RPMI8226 (cell line): ENCODE measurements at regions not wholly inside any gene's neighbourhood (a gene's known extent, or its start where the extent isn't known, plus 50 kb on each side); places are given as distances from the start of the nearest gene placed in this dataset.
"Not testable (repeated sequence)": the region's sequence is repeated elsewhere in the genome, so short reads cannot be mapped to it uniquely, and the experiment has no call there.

Source experiments
- DNase-seq: peaks from one replicate; pipeline ENCODE4 v3.0.0-alpha.2; 2015

DNA sequence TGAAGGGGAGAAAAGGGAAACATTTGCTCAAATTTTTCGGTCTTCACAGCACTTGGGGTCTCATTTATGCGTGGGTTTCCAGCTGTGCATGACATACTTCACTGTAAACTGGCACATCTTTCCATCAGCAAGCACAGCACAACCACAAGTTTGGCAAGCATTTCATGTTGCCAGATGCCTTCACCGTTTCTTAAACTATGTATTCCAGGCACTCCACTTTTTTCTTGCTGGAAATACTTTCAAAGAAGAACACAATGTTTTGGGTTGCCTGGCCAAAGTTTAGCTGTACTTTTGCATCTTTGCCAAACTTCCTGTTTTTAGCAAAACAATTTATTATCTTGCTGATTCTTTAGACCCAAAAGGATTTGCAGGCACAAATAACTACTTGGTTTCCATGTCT lies 194.6 kb upstream of the MEIS1 start:
- no peak for DNase-seq

DNA sequence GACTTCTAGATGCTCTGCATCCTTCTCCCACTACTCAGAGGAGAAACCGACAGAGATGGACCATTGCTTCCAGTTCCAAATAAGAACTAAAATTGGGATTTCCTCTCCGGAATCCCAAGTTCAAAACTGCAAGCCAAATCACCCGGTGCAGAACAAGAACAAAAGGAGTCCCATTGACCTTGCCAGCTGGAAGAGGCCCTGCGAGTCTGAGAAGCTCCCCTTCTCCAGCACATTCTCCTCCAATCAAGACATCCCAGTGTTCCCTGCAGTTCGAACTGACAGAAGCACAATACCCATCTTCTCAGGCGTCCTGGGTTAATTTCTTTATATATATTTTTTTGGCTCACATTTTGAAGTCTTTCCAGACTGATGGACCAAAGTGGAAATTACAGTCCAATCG lies 195.3 kb upstream of the MEIS1 start:
- no peak for DNase-seq

DNA sequence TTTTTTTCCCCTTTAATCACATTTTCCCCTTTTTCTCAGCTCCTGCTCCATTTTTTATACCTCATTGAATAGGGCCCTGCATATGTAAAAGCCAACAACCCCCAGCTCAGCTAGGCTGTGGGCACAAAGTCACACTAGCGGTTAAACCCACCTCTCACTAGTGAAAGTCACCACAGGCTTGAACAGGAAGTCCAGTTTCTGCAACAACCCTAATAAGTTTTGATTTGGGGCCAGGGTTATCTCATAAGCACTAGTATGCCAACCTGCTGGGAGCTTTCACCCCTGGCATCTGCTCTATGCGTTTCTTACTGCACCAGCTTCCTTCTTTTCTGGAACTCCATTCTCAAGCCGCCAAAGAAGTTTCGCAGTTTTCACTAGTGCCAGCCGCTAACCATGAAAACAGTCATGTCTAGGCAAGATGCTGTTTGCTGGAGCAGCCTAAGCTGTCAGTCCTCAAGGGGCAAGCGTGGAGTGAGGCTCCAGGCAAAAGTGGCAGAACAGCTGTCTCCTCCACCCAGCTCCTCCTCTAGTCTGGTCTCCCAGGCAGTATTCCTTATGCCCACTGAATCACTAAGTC lies 197.0 kb upstream of the MEIS1 start:
- DNase-seq: no peak

DNA sequence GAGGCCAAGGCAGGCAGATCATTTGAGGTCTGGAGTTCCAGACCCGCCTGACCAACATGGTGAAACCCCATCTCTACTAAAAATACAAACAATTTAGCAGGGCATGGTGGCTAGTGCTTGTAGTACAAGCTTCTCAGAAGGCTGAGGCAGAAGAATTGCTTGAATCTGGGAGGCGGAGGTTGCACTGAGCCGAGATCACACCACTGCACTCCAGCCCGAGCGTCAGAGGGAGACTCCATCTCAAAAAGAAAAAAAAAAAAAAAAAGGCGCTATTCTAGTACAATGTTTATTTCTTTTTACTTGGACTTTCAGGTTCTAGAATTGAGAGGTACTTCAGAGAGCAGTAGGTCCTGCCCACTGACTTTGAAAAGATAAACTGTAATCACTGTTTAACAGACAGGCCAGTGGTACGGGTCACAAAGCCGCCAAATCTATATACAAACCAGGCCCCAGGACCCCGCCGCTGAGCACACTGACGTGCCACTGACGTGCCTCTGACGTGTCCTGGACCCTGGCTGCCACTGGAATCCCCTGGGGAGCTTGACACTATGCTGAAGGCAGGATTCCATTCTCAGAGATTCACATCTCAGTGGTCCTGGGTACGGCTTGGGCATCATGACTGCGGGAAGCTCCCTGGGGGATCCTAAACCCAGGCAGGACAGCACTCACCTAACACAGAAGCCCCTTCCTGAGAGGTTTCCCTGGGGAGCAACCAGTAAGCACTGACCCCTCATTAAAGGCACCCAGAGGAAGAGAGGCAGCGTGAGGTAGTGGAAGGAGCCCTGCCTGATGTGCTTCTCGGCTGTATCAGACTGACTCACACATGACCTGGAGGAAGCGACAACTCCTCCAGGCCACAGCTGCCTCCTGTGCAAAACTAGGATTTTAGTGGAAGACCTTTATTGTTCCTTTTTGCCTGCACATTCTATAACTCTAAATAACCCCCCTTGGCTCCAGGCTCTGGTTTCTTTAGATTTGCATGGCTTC lies 197.8 kb upstream of the MEIS1 start:
- no peak for DNase-seq

- no peak for DNase-seq
These were observed 198.7 kb upstream of the MEIS1 start for GRCh38 chr2:66236067-66236685.

DNA sequence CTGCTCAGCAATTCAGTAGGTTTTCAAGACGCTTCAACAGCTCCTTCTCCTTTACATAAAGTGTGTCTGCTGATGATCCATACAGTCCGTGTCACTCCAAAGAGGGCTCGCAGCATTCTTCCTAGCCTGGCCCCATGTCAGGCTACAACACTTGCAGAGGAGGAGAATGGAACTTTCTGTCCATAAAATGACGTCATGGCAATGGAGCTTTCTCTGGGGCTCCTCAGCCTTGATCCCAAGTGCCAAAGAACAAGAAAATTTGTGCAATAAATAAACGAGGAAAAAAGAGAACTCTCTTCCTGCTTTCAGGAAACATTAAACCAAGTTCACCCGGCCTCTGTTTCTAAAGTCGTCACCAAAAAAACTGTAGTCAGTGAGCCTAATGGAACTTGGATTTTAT lies 199.5 kb upstream of the MEIS1 start:
- DNase-seq: no peak

DNA sequence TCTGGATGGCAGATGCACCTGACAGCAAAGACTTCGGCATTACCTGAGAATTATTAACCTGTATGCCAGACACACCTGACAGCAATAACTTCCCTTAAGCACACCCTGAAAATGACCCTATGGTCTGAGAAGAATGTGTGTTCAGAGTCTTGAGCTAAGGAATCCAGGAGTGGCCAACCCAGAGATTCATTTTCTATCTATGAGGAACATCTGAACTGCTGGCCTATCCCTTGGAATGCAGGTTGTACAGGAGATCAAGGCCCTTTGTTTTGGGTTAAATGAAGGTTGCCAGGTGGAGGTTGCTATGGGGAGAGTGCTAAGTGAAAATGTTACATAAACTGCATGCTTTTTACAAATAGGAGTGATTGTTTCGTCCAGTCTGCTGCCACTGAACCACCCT lies 200.9 kb upstream of the MEIS1 start:
- DNase-seq: no peak

DNA sequence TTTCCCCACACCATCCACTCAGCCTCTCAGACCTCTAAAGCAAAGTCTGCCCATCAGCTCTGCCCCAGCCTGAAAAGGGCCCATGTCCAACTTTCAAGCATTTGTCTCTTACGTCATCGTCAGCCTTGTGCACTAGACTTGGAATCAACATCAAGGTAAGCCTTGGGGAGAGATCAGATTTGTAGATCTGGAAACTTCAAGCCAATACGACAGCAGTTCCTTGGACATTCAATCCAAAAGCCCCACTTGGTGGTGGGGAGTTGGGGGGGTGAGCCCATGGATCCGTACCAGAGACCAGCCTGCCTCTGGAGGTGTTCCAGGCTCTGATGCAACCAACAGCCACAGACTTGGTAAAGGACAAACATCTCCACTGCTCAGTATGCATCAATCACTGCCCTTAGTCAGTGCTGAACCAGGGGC lies 206.8 kb upstream of the MEIS1 start:
- no peak for DNase-seq

DNA sequence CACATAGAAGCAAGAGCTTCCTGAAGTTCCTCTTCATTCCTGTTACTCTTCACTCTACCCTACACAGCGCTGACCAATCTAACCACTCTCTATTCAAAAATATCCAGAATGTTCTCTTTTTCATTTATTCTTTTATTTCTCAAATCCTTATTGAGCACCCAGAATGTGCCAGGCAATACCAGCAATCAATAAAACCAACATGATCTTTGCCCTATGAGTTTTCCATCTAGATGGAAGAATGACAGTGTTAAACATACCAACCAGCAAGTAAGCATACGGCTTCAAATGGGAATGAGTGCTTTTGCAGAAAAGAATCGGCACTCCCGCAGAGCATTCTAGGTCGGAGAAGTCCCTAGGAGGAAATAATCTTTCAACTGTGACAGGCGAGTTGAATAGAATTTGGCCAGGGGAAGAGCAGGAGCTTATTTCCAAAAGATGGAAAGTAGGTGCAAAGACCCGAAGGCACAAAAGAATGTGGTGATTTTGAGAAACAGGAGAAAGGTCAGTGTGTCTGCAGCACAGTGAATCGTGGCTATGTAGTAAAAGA lies 217.8 kb upstream of the MEIS1 start:
- DNase-seq: no peak

GRCh38 chr2:66212749-66213148 lies 222.2 kb upstream of the MEIS1 start:
- no peak for DNase-seq

DNA sequence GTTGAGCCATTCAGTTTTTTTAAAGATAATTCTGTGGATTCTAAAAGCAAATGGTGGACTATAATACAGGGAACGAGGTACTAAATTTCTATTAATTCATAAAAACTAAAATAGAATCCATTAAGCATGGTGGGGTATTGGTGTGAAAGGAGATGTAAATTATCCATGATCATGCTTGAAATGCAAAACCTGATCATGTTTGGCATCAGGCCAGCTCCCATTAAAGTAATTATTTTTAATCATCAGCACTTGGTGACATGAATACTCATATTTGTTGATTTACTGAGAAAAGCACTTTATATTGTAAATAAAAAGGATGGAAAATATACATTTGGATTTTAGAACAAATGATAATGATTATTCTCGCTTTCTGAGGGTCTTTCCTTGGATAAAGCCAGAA lies 232.3 kb upstream of the MEIS1 start:
- DNase-seq: no peak

GRCh38 chr2:66201242-66201641 lies 233.7 kb upstream of the MEIS1 start:
- no peak for DNase-seq

DNA sequence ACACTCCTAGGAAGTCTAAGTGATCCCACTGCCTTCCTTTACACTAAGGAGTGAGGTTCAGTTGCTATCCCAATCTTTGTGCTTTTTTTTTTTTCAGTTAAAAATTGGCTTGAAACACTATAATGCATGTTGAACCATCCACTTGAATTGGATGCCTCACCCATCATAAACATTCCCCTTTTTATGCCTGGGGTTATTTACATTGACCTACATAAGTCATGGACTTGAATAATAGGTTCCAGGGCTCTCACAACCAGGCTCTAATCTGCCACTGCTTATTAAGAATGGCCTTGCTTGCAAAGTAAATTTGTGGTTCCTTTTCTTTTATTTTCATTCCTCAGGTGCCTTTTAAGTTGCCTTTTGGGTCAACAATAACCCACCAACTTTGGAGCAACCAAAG lies 236.1 kb upstream of the MEIS1 start:
- no peak for DNase-seq

DNA sequence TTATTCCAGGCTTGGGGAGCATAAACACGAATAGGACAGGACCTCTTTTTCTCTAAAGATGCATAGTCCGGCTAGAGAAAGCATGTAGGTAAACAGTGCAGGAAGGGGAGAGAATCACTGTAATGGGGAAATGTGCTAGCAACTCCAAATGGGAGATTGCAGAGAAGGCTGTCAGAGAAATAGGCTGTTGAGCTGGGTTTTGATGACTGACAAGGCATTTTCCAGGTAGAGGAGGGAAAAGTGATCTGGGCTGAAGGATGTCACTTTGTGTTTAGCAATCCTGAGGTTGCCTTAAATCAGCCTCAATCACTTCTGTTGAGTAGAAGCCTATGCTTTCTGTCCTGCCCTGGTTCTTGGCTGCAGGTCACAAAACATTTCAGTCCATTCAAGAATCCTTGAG lies 242.0 kb upstream of the MEIS1 start:
- DNase-seq: no peak

DNA sequence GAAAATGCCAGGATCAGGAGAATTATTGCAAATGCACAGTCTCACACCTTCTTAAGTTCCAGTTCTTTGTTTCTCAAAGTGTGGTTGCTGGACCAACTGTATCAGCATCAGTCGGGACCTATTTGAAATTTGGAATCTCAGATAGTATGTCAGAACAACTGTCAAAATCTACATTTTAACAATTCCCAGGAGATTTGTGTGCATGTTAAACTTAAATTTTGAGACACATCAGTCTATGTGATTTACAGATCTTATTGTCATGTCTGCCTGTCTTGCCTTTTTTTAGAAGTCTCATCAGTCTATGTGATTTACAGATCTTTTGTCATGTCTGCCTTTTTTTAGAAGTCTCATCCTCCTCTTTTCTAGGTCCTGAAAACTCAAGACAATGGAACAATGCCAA lies 243.6 kb upstream of the MEIS1 start:
- no peak for DNase-seq

- DNase-seq: no peak
These were observed 245.4 kb upstream of the MEIS1 start for GRCh38 chr2:66189553-66189952.

- DNase-seq: no peak
These were observed 248.4 kb upstream of the MEIS1 start for GRCh38 chr2:66186537-66186936.

- no peak for DNase-seq
These were observed 249.3 kb upstream of the MEIS1 start for GRCh38 chr2:66185497-66186054.

DNA sequence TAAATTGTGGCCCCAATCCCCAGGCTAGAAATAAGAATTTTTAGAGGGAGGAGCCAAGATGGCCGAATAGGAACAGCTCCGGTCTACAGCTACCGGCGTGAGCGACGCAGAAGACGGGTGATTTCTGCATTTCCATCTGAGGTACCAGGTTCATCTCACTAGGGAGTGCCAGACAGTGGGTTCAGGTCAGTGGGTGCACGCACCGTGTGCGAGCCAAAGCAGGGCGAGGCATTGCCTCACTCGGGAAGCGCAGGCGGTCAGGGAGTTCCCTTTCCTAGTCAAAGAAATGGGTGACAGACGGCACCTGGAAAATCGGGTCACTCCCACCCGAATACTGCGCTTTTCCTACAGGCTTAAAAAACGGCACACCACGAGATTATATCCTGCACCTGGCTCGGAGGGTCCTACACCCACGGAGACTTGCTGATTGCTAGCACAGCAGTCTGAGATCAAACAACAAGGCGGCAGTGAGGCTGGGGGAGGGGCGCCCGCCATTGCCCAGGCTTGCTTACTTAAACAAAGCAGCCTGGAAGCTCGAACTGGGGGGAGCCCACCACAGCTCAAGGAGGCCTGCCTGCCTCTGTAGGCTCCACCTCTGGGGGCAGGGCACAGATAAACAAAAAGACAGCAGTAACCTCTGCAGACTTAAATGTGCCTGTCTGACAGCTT lies 257.7 kb upstream of the MEIS1 start:
- DNase-seq: not testable (repeated sequence)

DNA sequence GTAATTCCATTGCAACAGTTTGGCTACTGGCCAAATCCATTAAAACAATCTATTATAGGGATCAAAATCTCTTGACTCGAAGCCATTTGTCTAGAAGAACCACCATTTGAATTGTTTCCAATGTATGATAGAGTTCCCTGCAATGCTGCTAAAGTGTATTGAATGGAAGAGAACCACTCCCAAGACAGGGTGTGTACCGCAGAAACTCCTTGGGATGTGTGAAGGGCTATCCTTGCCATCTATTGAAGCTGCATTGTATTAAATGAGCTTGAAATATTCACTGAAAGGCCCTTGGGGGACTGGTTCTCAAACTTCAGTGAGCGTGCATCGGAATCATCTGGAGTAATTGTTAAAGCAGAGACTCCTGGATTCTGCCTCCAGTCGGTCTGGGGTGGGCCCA lies 260.4 kb upstream of the MEIS1 start:
- no peak for DNase-seq

GRCh38 chr2:66173645-66174044 lies 261.3 kb upstream of the MEIS1 start:
- no peak for DNase-seq

GRCh38 chr2:66171530-66171929 lies 263.4 kb upstream of the MEIS1 start:
- DNase-seq: no peak
